GM19324 (cell line): ENCODE measurements at regions not wholly inside any gene's neighbourhood (a gene's known extent, or its start where the extent isn't known, plus 50 kb on each side); places are given as distances from the start of the nearest gene placed in this dataset.
"Not testable (repeated sequence)": the region's sequence is repeated elsewhere in the genome, so short reads cannot be mapped to it uniquely, and the experiment has no call there.

Experiments
- ATAC-seq: cut with Tn5 transposase; IDR thresholded peaks from one replicate; pipeline ENCODE4 v1.9.1; 2021; ENCODE audit warnings: mild to moderate bottlenecking, moderate library complexity; ENCODE audit not compliant: unreplicated experiment, low FRiP score

- ATAC-seq, result no peak
These were observed 209.1 kb upstream of the VWC2 start for GRCh38 chr7:49564379-49564714.

GRCh38 chr7:49577576-49577975 lies 195.9 kb upstream of the VWC2 start:
- no peak for ATAC-seq

- no peak for ATAC-seq
These were observed 194.0 kb upstream of the VWC2 start for GRCh38 chr7:49579408-49579807.

GRCh38 chr7:49580000-49580399 lies 193.4 kb upstream of the VWC2 start:
- no peak for ATAC-seq

GRCh38 chr7:49580761-49581160 lies 192.7 kb upstream of the VWC2 start:
- ATAC-seq, result no peak

- ATAC-seq, result no peak
These were observed 190.0 kb upstream of the VWC2 start for GRCh38 chr7:49583440-49583839.

- no peak for ATAC-seq
These were observed 176.5 kb upstream of the VWC2 start for GRCh38 chr7:49596701-49597491.

GRCh38 chr7:49597805-49598204 lies 175.6 kb upstream of the VWC2 start:
- ATAC-seq, result no peak

- no peak for ATAC-seq
These were observed 161.5 kb upstream of the VWC2 start for GRCh38 chr7:49611951-49612350.

- ATAC-seq, result no peak
These were observed 159.7 kb upstream of the VWC2 start for GRCh38 chr7:49613759-49614158.

- not testable (repeated sequence) for ATAC-seq
These were observed 158.5 kb upstream of the VWC2 start for GRCh38 chr7:49614974-49615373.

GRCh38 chr7:49618028-49618427 lies 155.4 kb upstream of the VWC2 start:
- ATAC-seq, result no peak

GRCh38 chr7:49623943-49624342 lies 149.5 kb upstream of the VWC2 start:
- ATAC-seq, result no peak

- no peak for ATAC-seq
These were observed 148.8 kb upstream of the VWC2 start for GRCh38 chr7:49624611-49625010.

GRCh38 chr7:49630513-49630912 lies 142.9 kb upstream of the VWC2 start:
- ATAC-seq, result no peak

GRCh38 chr7:49631071-49631815 lies 142.2 kb upstream of the VWC2 start:
- ATAC-seq, result no peak

- no peak for ATAC-seq
These were observed 141.5 kb upstream of the VWC2 start for GRCh38 chr7:49631960-49632359.

GRCh38 chr7:49635800-49636199 lies 137.6 kb upstream of the VWC2 start:
- no peak for ATAC-seq

- ATAC-seq, result no peak
These were observed 137.0 kb upstream of the VWC2 start for GRCh38 chr7:49636400-49636799.

GRCh38 chr7:49638166-49638565 lies 135.3 kb upstream of the VWC2 start:
- no peak for ATAC-seq

- no peak for ATAC-seq
These were observed 134.3 kb upstream of the VWC2 start for GRCh38 chr7:49639068-49639593.

GRCh38 chr7:49639808-49640207 lies 133.6 kb upstream of the VWC2 start:
- no peak for ATAC-seq
